MCF 10A (cell line): ENCODE measurements at regions not wholly inside any gene's neighbourhood (a gene's known extent, or its start where the extent isn't known, plus 50 kb on each side); places are given as distances from the start of the nearest gene placed in this dataset.
"Not testable (repeated sequence)": the region's sequence is repeated elsewhere in the genome, so short reads cannot be mapped to it uniquely, and the experiment has no call there.

Source experiments
- BruUV-seq: library from RNA; stranded (reverse); fragments of 400-500 nt; replicated peaks from 2 replicates; lab custom pipeline; 2021; lab: Mats Ljungman, UMichigan
- CTCF ChIA-PET: fragments of 300-600 bp; sonication (Branson Sonifier 250); formaldehyde crosslinking; extraction: SDS; loops from one replicate; lab custom pipeline; 2021; ENCODE audit warnings: antibody characterized with exemption, inconsistent platforms; lab: Yijun Ruan, JAX
- POLR2A ChIA-PET: fragments of 300-600, 350-650 bp; sonication (Branson Sonifier 250); formaldehyde crosslinking; extraction: SDS; loops from one replicate; lab custom pipeline; 2020; ENCODE audit warnings: antibody characterized with exemption, inconsistent platforms; lab: Yijun Ruan, JAX
- DNase-seq: peaks from one replicate; pipeline ENCODE4 v3.0.0-alpha.2; 2018; ENCODE audit not compliant: unreplicated experiment
- H3K27ac Mint-ChIP-seq: one replicate; pipeline ENCODE4 v1.8.0; 2022; ENCODE audit warnings: mild to moderate bottlenecking, low read depth, mixed read lengths; ENCODE audit not compliant: unreplicated experiment
- H3K27me3 Mint-ChIP-seq: one replicate; pipeline ENCODE4 v1.8.0; 2022; ENCODE audit warnings: mixed read lengths; ENCODE audit not compliant: insufficient read depth, unreplicated experiment
- H3K36me3 Mint-ChIP-seq: one replicate; pipeline ENCODE4 v1.8.0; 2022; ENCODE audit warnings: mild to moderate bottlenecking, moderate library complexity, mixed read lengths; ENCODE audit not compliant: insufficient read depth, unreplicated experiment
- H3K4me1 Mint-ChIP-seq: one replicate; pipeline ENCODE4 v1.8.0; 2022; ENCODE audit warnings: mixed read lengths; ENCODE audit not compliant: insufficient read depth, unreplicated experiment
- H3K4me3 Mint-ChIP-seq: one replicate; pipeline ENCODE4 v1.8.0; 2022; ENCODE audit warnings: mild to moderate bottlenecking, moderate library complexity, mixed read lengths; ENCODE audit not compliant: unreplicated experiment
- H3K9me3 Mint-ChIP-seq: one replicate; pipeline ENCODE4 v1.8.0; 2022; ENCODE audit warnings: mixed read lengths; ENCODE audit not compliant: unreplicated experiment
- intact Hi-C: fragments of 100-400 bp; cut with micrococcal nuclease; formaldehyde crosslinking; loops from 2 replicates; pipeline ENCODE4 v1.14.1; 2022
- TF ChIP-seq, protein P1 (sequence below): fragments of 200-600 bp; IDR thresholded peaks from one replicate; pipeline ENCODE4 v1.8.0; 2022; ENCODE audit warnings: antibody characterized with exemption, mild to moderate bottlenecking; ENCODE audit not compliant: unreplicated experiment

DNA sequence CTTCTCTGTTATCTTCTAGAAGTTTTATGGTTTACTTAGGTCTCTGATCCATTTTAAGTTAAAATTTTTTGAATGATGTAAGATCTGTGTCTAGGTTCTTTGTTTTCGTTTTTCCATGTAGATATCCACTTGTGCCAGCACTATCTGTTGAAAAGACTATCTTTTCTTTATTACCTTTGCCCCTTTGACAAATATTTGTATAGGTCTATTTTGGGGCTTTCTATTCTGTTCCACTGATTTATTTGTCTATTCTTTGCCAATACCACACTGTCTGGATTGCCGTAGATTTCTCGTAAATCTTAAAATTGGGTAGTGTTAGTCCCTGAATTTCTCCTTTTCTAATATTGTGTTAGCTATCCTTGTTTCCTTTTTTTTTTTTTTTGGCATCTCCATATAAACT is 71.4 kb upstream of the PDSS1 start:
- Mint-ChIP-seq H3K4me1 (peaks cover 9% of the 10 kb centered on the region), H3K27me3 (peaks cover 46% of the 10 kb centered on the region), H3K27ac (no peak overlapping the region), H3K4me3 (no peak overlapping the region), H3K9me3 (no peaks in the 10 kb centered on the region), H3K36me3 (no peaks in the 10 kb centered on the region)
- intact Hi-C loops, result loop anchor here (5.0 kb wide), 1 partner anchor 696 kb away; no protein-coding TSS in a partner anchor
- no TSS peak for BruUV-seq
- DNase-seq, result no peak
- POLR2A ChIA-PET, result no interaction called here
- CTCF ChIA-PET, result no interaction called here
- TF ChIP-seq, protein P1, sequence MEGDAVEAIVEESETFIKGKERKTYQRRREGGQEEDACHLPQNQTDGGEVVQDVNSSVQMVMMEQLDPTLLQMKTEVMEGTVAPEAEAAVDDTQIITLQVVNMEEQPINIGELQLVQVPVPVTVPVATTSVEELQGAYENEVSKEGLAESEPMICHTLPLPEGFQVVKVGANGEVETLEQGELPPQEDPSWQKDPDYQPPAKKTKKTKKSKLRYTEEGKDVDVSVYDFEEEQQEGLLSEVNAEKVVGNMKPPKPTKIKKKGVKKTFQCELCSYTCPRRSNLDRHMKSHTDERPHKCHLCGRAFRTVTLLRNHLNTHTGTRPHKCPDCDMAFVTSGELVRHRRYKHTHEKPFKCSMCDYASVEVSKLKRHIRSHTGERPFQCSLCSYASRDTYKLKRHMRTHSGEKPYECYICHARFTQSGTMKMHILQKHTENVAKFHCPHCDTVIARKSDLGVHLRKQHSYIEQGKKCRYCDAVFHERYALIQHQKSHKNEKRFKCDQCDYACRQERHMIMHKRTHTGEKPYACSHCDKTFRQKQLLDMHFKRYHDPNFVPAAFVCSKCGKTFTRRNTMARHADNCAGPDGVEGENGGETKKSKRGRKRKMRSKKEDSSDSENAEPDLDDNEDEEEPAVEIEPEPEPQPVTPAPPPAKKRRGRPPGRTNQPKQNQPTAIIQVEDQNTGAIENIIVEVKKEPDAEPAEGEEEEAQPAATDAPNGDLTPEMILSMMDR, result no peak

DNA sequence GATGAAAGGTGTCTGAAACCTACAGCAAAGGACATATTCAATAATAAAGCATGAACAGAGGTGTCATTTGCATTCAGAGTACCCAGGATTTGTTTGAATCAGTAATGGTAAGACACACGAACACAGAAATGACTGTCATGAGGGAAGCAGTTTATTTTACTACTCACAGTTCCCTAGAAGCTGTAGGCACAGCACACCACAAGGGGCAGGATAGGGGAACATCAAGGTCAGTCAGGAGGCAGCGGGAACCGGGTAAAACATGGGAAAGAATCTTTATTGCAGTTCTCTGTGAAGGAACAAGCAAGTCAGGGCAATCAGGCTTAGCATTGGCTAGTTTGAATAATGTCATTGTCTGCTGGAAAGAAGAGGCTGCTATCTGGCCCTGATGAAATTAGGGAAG is 70.2 kb upstream of the PDSS1 start:
- Mint-ChIP-seq H3K9me3 (no peaks in the 10 kb centered on the region), H3K27me3 (peaks cover 46% of the 10 kb centered on the region), H3K36me3 (no peaks in the 10 kb centered on the region), H3K4me1 (no peaks in the 10 kb centered on the region), H3K27ac (no peak overlapping the region), H3K4me3 (no peak overlapping the region)
- intact Hi-C loops, result loop anchor here (5.0 kb wide), 1 partner anchor 695 kb away; no protein-coding TSS in a partner anchor
- DNase-seq, result peak; percentile 11
- BruUV-seq, result no TSS peak
- POLR2A ChIA-PET, result no interaction called here
- CTCF ChIA-PET, result interaction anchor here (0.6 kb wide), 1 partner anchor 487 kb away, joined by 5 read pairs; no protein-coding TSS in a partner anchor
- TF ChIP-seq, protein P1, result no peak

DNA sequence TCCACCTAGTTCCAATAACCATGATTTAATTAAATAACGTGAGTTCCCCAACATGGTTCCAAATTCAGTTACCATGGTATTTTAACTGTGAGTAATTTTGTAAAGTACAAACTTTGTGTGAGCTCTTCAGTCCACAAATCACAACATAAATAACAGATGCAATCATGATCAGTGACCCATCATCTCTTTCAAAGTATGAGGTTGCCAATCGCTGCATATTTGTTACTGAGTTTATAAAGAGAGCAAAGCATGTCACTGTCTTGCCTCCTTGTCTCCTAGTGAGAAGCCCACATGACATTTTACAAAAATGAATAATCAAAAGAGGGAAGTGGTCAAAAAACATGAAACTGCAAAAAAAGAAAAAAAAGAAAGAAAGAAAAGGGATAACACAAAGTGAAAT is 69.1 kb upstream of the PDSS1 start:
- no peak for DNase-seq
- TF ChIP-seq, protein P1, result no peak
- Mint-ChIP-seq H3K36me3 (no peaks in the 10 kb centered on the region), H3K4me1 (no peaks in the 10 kb centered on the region), H3K9me3 (no peaks in the 10 kb centered on the region), H3K27me3 (peaks cover 46% of the 10 kb centered on the region), H3K4me3 (no peak overlapping the region), H3K27ac (no peak overlapping the region)
- no TSS peak for BruUV-seq
- POLR2A ChIA-PET, result no interaction called here
- intact Hi-C loops, result loop anchor here (5.0 kb wide), 1 partner anchor 694 kb away; no protein-coding TSS in a partner anchor
- CTCF ChIA-PET, result no interaction called here

DNA sequence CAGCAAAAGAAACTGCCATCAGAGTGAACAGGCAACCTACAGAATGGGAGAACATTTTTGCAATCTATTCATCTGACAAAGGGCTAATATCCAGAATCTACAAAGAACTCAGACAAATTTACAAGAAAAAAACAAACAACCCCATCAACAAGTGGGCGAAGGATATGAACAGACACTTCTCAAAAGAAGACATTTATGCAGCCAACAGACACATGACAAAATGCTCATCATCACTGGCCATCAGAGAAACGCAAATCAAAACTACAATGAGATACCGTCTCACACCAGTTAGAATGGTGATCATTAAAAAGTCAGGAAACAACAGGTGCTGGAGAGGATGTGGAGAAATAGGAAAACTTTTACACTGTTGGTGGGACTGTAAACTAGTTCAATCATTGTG is 65.3 kb upstream of the PDSS1 start:
- H3K27me3 Mint-ChIP-seq, result peaks cover 49% of the 10 kb centered on the region
- H3K9me3 Mint-ChIP-seq, DNase-seq, H3K36me3 Mint-ChIP-seq, BruUV-seq, H3K4me3 Mint-ChIP-seq, H3K4me1 Mint-ChIP-seq, POLR2A ChIA-PET, intact Hi-C loops, H3K27ac Mint-ChIP-seq, CTCF ChIA-PET: not testable (repeated sequence)

DNA sequence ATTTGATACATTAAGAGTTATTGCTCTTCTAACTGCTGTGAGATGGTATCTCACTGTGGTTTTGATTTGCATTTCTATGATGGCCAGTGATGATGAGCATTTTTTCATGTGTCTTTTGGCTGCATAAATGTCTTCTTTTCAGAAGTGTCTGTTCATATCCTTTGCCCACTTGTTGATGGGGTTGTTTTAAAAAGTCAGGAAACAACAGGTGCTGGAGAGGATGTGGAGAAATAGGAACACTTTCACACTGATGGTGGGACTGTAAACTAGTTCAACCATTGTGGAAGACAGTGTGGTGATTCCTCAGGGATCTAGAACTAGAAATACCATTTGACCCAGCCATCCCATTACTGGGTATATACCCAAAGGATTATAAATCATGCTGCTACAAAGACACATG is 63.4 kb upstream of the PDSS1 start:
- POLR2A ChIA-PET, H3K9me3 Mint-ChIP-seq, H3K4me3 Mint-ChIP-seq, CTCF ChIA-PET, BruUV-seq, H3K27ac Mint-ChIP-seq, intact Hi-C loops, H3K4me1 Mint-ChIP-seq, DNase-seq, H3K36me3 Mint-ChIP-seq: not testable (repeated sequence)
- H3K27me3 Mint-ChIP-seq, result peaks cover 31% of the 10 kb centered on the region
